ENCODE measurements at regions not wholly inside any gene's neighbourhood (a gene's known extent, or its start where the extent isn't known, plus 50 kb on each side); places are given as distances from the start of the nearest gene placed in this dataset.

DNA sequence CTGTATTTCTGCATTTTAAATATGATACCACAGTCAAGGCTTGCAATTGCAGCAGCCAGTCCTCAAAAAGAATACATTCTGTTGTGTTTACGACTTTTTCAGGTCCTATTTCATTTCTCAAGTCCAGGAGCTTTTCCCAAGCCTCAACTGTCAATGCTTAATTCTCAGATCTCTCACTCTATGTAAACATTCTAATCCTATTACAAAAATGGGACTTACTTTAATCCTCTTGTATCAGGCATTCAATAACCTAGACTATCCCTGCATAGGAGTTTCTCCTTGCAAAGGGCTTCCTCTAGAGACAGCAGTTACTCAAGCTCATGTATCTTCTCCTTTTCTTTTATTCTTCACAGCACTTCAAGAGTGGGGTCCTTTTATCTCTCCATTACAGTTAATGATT is 1293.0 kb downstream of the GRIK2 start:
- TF ChIP-seq, protein P1, sequence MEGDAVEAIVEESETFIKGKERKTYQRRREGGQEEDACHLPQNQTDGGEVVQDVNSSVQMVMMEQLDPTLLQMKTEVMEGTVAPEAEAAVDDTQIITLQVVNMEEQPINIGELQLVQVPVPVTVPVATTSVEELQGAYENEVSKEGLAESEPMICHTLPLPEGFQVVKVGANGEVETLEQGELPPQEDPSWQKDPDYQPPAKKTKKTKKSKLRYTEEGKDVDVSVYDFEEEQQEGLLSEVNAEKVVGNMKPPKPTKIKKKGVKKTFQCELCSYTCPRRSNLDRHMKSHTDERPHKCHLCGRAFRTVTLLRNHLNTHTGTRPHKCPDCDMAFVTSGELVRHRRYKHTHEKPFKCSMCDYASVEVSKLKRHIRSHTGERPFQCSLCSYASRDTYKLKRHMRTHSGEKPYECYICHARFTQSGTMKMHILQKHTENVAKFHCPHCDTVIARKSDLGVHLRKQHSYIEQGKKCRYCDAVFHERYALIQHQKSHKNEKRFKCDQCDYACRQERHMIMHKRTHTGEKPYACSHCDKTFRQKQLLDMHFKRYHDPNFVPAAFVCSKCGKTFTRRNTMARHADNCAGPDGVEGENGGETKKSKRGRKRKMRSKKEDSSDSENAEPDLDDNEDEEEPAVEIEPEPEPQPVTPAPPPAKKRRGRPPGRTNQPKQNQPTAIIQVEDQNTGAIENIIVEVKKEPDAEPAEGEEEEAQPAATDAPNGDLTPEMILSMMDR (IDR thresholded peaks at IDR 0.05), result no peak
- TF ChIP-seq POLR2A (IDR thresholded peaks at IDR 0.05) (no peak), EP300 (IDR thresholded peaks at IDR 0.05) (no peak), POLR2AphosphoS5 (IDR thresholded peaks at IDR 0.05) (no peak)
